Mesothelial cell of epicardium (in vitro differentiated cells): ENCODE measurements at regions not wholly inside any gene's neighbourhood (a gene's known extent, or its start where the extent isn't known, plus 50 kb on each side); places are given as distances from the start of the nearest gene placed in this dataset.

Source experiments
- DNase-seq, 2 experiments: peaks; one replicate each; pipeline ENCODE4 v3.0.0; 2021; ENCODE audit warnings: low spot score in 2 of 2; ENCODE audit not compliant: unreplicated experiment in 2 of 2
- H3K27ac Mint-ChIP-seq: 2 replicates; pipeline ENCODE4 v1.8.0; 2021; ENCODE audit warnings: mixed read lengths
- H3K27me3 Mint-ChIP-seq: 2 replicates; pipeline ENCODE4 v1.8.0; 2021; ENCODE audit warnings: low read depth, mixed read lengths
- H3K36me3 Mint-ChIP-seq: 2 replicates; pipeline ENCODE4 v1.8.0; 2021; ENCODE audit warnings: mixed read lengths
- H3K4me1 Mint-ChIP-seq: 2 replicates; pipeline ENCODE4 v1.8.0; 2021; ENCODE audit warnings: mixed read lengths
- H3K4me3 Mint-ChIP-seq: 2 replicates; pipeline ENCODE4 v1.8.0; 2021; ENCODE audit warnings: mild to moderate bottlenecking, moderate library complexity, mixed read lengths
- H3K9me3 Mint-ChIP-seq: 2 replicates; pipeline ENCODE4 v1.8.0; 2021; ENCODE audit warnings: mixed read lengths
- TF ChIP-seq, protein P1 (sequence below): fragments of 200-600 bp; sonication (generic); IDR thresholded peaks from one replicate; pipeline ENCODE4 v1.5.0; 2021; ENCODE audit warnings: antibody characterized with exemption; ENCODE audit not compliant: unreplicated experiment

DNA sequence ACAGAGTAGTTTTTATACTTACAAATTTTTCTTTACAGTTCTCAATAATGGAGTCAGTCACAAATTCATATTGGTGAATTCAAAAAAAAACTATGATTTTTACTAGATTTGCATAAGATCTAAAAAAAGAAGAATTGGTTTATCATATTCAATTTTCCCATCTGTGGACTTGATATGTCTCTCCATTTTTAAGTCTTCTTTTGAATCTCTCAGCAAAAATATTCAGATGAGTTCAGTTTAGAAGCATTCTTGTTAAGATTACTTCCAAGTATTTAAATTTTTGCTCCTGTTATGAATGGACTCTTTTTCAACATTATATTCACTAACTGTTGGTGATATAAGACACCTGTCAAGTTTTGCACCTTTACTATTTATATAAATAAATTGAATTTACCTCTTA is 360.6 kb upstream of the FLRT2 start:
- DNase-seq, result no peak
- TF ChIP-seq, protein P1, sequence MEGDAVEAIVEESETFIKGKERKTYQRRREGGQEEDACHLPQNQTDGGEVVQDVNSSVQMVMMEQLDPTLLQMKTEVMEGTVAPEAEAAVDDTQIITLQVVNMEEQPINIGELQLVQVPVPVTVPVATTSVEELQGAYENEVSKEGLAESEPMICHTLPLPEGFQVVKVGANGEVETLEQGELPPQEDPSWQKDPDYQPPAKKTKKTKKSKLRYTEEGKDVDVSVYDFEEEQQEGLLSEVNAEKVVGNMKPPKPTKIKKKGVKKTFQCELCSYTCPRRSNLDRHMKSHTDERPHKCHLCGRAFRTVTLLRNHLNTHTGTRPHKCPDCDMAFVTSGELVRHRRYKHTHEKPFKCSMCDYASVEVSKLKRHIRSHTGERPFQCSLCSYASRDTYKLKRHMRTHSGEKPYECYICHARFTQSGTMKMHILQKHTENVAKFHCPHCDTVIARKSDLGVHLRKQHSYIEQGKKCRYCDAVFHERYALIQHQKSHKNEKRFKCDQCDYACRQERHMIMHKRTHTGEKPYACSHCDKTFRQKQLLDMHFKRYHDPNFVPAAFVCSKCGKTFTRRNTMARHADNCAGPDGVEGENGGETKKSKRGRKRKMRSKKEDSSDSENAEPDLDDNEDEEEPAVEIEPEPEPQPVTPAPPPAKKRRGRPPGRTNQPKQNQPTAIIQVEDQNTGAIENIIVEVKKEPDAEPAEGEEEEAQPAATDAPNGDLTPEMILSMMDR, result no peak
- Mint-ChIP-seq H3K4me1 (peaks cover 7% of the 10 kb centered on the region), H3K27ac (no peak overlapping the region), H3K36me3 (no peaks in the 10 kb centered on the region), H3K27me3 (no peaks in the 10 kb centered on the region), H3K4me3 (no peak overlapping the region), H3K9me3 (peaks cover 4% of the 10 kb centered on the region)

DNA sequence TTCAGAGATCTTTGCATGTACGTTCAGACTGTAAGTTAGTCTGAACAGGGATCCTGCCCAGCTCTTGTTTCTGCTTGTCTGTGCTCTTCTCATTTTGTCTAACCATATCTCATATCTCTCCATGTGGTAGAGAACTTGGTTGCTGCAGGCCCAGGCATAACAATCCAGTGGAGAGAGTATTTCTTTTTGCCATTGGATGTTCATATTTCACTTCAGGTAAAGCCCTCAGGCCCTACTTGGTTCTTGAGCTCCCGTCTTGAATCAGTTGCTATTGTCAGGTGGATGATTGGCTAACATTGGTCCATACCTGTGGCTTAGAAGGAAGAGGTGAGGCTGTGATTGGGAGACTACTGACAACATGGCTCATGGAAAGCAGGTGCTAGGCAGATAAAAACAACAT is 357.7 kb upstream of the FLRT2 start:
- no peak overlapping the region for H3K4me3 Mint-ChIP-seq
- TF ChIP-seq, protein P1, result no peak
- H3K36me3 Mint-ChIP-seq, result no peaks in the 10 kb centered on the region
- no peaks in the 10 kb centered on the region for H3K9me3 Mint-ChIP-seq
- H3K27me3 Mint-ChIP-seq, result no peaks in the 10 kb centered on the region
- peaks cover 7% of the 10 kb centered on the region for H3K4me1 Mint-ChIP-seq
- no peak overlapping the region for H3K27ac Mint-ChIP-seq
- no peak for DNase-seq

DNA sequence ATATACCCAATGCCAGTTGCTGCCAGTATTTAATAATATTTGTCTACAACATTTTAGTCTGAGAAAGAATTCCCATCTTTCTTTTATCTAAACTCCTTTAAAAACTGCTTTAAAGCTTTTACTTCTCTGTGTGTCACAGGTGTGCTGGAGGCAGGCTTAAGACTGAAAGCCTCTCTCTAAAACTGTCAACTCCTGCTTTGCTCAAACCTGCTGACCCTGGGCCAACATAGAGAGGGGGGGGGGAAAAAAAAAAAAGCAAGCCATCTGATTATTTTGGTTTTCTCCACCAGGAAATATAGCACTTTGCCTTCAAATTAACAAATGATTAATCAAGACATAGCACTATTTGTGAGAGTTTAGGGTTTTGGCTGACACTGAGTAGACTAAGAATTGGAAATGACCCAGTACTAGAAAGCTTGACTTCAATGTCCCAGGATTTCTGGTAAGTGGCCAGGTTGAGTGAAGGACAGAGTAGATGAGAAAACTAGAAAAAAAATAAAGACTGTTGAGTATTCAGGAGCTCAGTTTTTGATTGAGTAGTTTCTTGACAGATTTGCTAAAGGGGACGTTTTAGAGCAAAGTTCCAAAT is 357.0 kb upstream of the FLRT2 start:
- H3K4me1 Mint-ChIP-seq, result peaks cover 7% of the 10 kb centered on the region
- no peak overlapping the region for H3K4me3 Mint-ChIP-seq
- H3K27ac Mint-ChIP-seq, result no peak overlapping the region
- no peaks in the 10 kb centered on the region for H3K36me3 Mint-ChIP-seq
- H3K27me3 Mint-ChIP-seq, result no peaks in the 10 kb centered on the region
- DNase-seq, result no peak
- H3K9me3 Mint-ChIP-seq, result no peaks in the 10 kb centered on the region
- TF ChIP-seq, protein P1, result no peak

DNA sequence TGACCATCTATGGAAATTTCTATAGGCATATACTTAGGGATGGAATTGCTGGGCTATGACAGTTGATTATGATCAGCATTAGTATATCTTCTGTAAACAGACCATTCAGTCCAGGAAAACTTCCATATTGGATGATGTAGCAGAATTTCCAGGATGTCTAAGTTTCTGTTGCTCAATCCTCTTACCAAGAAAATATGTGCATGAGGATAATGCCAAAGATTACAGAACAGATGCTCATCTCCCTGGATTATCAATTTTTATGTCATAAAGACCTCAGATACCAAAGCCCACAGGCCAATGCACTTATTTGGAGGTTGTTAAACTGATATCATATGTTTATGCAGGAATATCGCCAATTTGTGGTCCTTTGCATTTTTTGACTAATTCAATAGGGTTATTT is 354.4 kb upstream of the FLRT2 start:
- Mint-ChIP-seq H3K27ac (no peak overlapping the region), H3K4me3 (no peak overlapping the region), H3K4me1 (peaks cover 7% of the 10 kb centered on the region), H3K36me3 (no peaks in the 10 kb centered on the region), H3K9me3 (peaks cover 9% of the 10 kb centered on the region), H3K27me3 (no peaks in the 10 kb centered on the region)
- TF ChIP-seq, protein P1, result no peak
- DNase-seq, result no peak

DNA sequence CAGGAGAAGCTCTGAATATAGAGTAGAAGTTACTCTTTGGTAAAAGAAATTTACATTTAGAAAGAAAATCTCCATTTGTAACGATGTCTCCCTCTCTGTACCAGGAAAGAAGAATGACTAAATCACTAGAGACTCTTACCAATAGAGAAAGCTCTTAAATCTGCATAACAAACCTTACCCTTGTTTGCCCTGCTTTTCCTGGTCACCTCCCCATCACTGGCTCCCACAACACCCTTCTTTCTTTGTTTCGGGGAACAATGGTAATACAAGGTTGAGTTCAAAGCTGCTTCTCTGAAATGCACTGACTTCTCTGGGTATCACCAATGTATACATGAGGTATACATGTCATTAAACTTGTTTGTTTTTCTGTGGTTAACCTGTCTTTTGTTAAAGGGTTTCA is 351.1 kb upstream of the FLRT2 start:
- no peak overlapping the region for H3K4me3 Mint-ChIP-seq
- no peak for DNase-seq
- peaks cover 11% of the 10 kb centered on the region for H3K9me3 Mint-ChIP-seq
- peaks cover 2% of the 10 kb centered on the region for H3K4me1 Mint-ChIP-seq
- no peaks in the 10 kb centered on the region for H3K36me3 Mint-ChIP-seq
- no peaks in the 10 kb centered on the region for H3K27me3 Mint-ChIP-seq
- TF ChIP-seq, protein P1, result no peak
- no peak overlapping the region for H3K27ac Mint-ChIP-seq

DNA sequence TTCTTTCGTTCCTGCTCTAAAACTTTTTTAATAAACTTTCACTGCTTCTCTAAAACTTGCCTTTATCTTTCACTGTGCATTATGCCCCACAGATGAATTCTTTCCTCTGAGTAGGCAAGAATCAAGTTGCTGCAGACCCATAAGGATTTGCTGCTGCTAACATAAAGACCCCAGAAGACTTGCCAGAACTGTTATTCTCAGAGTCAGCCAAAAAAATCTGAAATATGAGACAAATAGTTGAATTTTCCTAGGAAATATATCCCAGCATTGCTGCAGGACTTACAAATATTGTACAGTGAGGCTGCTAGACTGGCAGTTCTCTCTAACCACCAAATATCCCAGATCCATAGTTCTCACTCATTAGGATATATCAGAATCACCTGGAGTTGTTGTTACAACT is 349.1 kb upstream of the FLRT2 start:
- H3K36me3 Mint-ChIP-seq, result no peaks in the 10 kb centered on the region
- H3K27me3 Mint-ChIP-seq, result no peaks in the 10 kb centered on the region
- H3K27ac Mint-ChIP-seq, result no peak overlapping the region
- TF ChIP-seq, protein P1, result no peak
- no peak for DNase-seq
- no peak overlapping the region for H3K4me3 Mint-ChIP-seq
- H3K4me1 Mint-ChIP-seq, result peaks cover 2% of the 10 kb centered on the region
- peaks cover 18% of the 10 kb centered on the region for H3K9me3 Mint-ChIP-seq
